ENCODE measurements at regions not wholly inside any gene's neighbourhood (a gene's known extent, or its start where the extent isn't known, plus 50 kb on each side); places are given as distances from the start of the nearest gene placed in this dataset.
A peak's percentile ranks its signal among the peaks of the same experiment; 100 is the strongest.

- DNase-seq, result no peak
Measured at GRCh38 chr14:80378084-80378690, 166.9 kb upstream of the DIO2 start.

- no peak for DNase-seq
Measured at GRCh38 chr14:80364816-80365215, 153.5 kb upstream of the DIO2 start.

GRCh38 chr14:80364274-80364673 is 153.0 kb upstream of the DIO2 start:
- DNase-seq, result no peak

GRCh38 chr14:80358112-80358511 is 146.8 kb upstream of the DIO2 start:
- no peak for DNase-seq

- DNase-seq, result no peak
Measured at GRCh38 chr14:80356413-80356812, 145.1 kb upstream of the DIO2 start.

- DNase-seq, result no peak
Measured at GRCh38 chr14:80354860-80355581, 143.7 kb upstream of the DIO2 start.

- no peak for DNase-seq
Measured at GRCh38 chr14:80352471-80352870, 141.2 kb upstream of the DIO2 start.

GRCh38 chr14:80350707-80351106 is 139.4 kb upstream of the DIO2 start:
- no peak for DNase-seq

GRCh38 chr14:80346395-80346794 is 135.1 kb upstream of the DIO2 start:
- DNase-seq, result no peak

- DNase-seq, result no peak
Measured at GRCh38 chr14:80344208-80344607, 132.9 kb upstream of the DIO2 start.

GRCh38 chr14:80336608-80337106 is 125.4 kb upstream of the DIO2 start:
- no peak for DNase-seq

- no peak for DNase-seq
Measured at GRCh38 chr14:80325688-80326087, 114.4 kb upstream of the DIO2 start.

GRCh38 chr14:80325112-80325511 is 113.8 kb upstream of the DIO2 start:
- DNase-seq, result no peak

- no peak for DNase-seq
Measured at GRCh38 chr14:80324649-80325048, 113.3 kb upstream of the DIO2 start.

- no peak for DNase-seq
Measured at GRCh38 chr14:80323038-80323665, 111.8 kb upstream of the DIO2 start.

GRCh38 chr14:80316441-80316840 is 105.1 kb upstream of the DIO2 start:
- DNase-seq, result peak; percentile 7

GRCh38 chr14:80315681-80316080 is 104.4 kb upstream of the DIO2 start:
- DNase-seq, result peak; percentile 55

- peak; percentile 17 for DNase-seq
Measured at GRCh38 chr14:80313806-80314205, 102.5 kb upstream of the DIO2 start.

GRCh38 chr14:80310938-80311750 is 99.8 kb upstream of the DIO2 start:
- peak; percentile 8 for DNase-seq

GRCh38 chr14:80304125-80304766 is 92.9 kb upstream of the DIO2 start:
- DNase-seq, result no peak

- no peak for DNase-seq
Measured at GRCh38 chr14:80300351-80300750, 89.0 kb upstream of the DIO2 start.

GRCh38 chr14:80298491-80299017 is 87.2 kb upstream of the DIO2 start:
- no peak for DNase-seq

Measured in fibroblast of skin of right quadriceps (primary cell).